Neutrophil (primary cell): ENCODE measurements at regions not wholly inside any gene's neighbourhood (a gene's known extent, or its start where the extent isn't known, plus 50 kb on each side); places are given as distances from the start of the nearest gene placed in this dataset.

Experiments used
- H3K27ac ChIP-seq: fragments of 200-600 bp; sonication (generic); 2 replicates; pipeline ENCODE4 v1.5.1; 2016; ENCODE audit warnings: mild to moderate bottlenecking, moderate library complexity
- H3K27me3 ChIP-seq: fragments of 200-600 bp; sonication (generic); 2 replicates; pipeline ENCODE4 v1.6.0; 2016; ENCODE audit warnings: mild to moderate bottlenecking
- H3K36me3 ChIP-seq: fragments of 200-600 bp; sonication (generic); 2 replicates; pipeline ENCODE4 v1.5.1; 2017
- H3K4me1 ChIP-seq, 2 experiments: fragments of 200-600 bp in 1 of 2; sonication (generic) in 1 of 2; 1 replicate in 1 of 2; 2 replicates in 1 of 2; pipeline versions ENCODE4 v1.5.1 to v1.6.1; 2013 to 2016; ENCODE audit warnings: low read depth in 1 of 2, low read length in 1 of 2, mild to moderate bottlenecking in 1 of 2, moderate library complexity in 1 of 2; ENCODE audit not compliant: control insufficient read depth in 1 of 2, insufficient read depth in 1 of 2
- H3K4me3 ChIP-seq, 2 experiments: fragments of 200-600 bp in 1 of 2; sonication (generic) in 1 of 2; 1 replicate in 1 of 2; 2 replicates in 1 of 2; pipeline ENCODE4 v1.5.1; 2013 to 2016; ENCODE audit warnings: low read depth in 1 of 2, low read length in 1 of 2, mild to moderate bottlenecking in 1 of 2, moderate library complexity in 1 of 2
- H3K9me3 ChIP-seq: fragments of 200-600 bp; sonication (generic); 2 replicates; pipeline ENCODE4 v1.5.1; 2016
- CTCF ChIP-seq: fragments of 200-600 bp; sonication (generic); IDR thresholded peaks from 2 replicates; pipeline ENCODE4 v1.5.1; 2016; ENCODE audit warnings: antibody characterized with exemption

- Histone ChIP-seq H3K27ac (no peak overlapping the region), H3K9me3 (no peaks in the 10 kb centered on the region), H3K36me3 (no peaks in the 10 kb centered on the region), H3K4me1 (no peaks in the 10 kb centered on the region), H3K27me3 (peaks cover 21% of the 10 kb centered on the region), H3K4me3 (no peak overlapping the region)
- TF ChIP-seq CTCF, result no peak
These were observed 52.1 kb upstream of the ATP11B start for GRCh38 chr3:182741214-182741613.
